Parathyroid adenoma (tissue), 2 donors: ENCODE measurements at regions not wholly inside any gene's neighbourhood (a gene's known extent, or its start where the extent isn't known, plus 50 kb on each side); places are given as distances from the start of the nearest gene placed in this dataset.

Source experiments
- H2AFZ ChIP-seq: fragments of 300-600 bp; sonication (generic); one replicate; pipeline ENCODE4 v1.7.0; 2017; ENCODE audit warnings: antibody characterized with exemption, mild to moderate bottlenecking
- H3K27ac ChIP-seq: fragments of 300-600 bp; sonication (generic); one replicate; pipeline ENCODE4 v1.7.0; 2017
- H3K27me3 ChIP-seq: fragments of 300-600 bp; sonication (generic); one replicate; pipeline ENCODE4 v1.7.0; 2017; ENCODE audit warnings: low read length; ENCODE audit not compliant: control insufficient read depth, insufficient read depth
- H3K36me3 ChIP-seq: fragments of 300-600 bp; sonication (generic); one replicate; pipeline ENCODE4 v1.7.0; 2017; ENCODE audit warnings: low read length; ENCODE audit not compliant: control insufficient read depth, insufficient read depth
- H3K4me1 ChIP-seq: fragments of 300-600 bp; sonication (generic); one replicate; pipeline ENCODE4 v1.7.0; 2017; ENCODE audit warnings: control low read depth
- H3K4me2 ChIP-seq: fragments of 300-600 bp; sonication (generic); one replicate; pipeline ENCODE4 v1.7.0; 2017; ENCODE audit warnings: low read length
- H3K4me3 ChIP-seq: fragments of 300-600 bp; sonication (generic); one replicate; pipeline ENCODE4 v1.7.0; 2017; ENCODE audit warnings: low read depth, low read length
- H3K79me2 ChIP-seq: fragments of 300-600 bp; sonication (generic); one replicate; pipeline ENCODE4 v1.7.0; 2017; ENCODE audit warnings: control low read depth
- H3K9ac ChIP-seq: fragments of 300-600 bp; sonication (generic); one replicate; pipeline ENCODE4 v1.7.0; 2017; ENCODE audit warnings: mild to moderate bottlenecking
- H3K9me3 ChIP-seq: fragments of 300-600 bp; sonication (generic); one replicate; pipeline ENCODE4 v1.7.0; 2017; ENCODE audit warnings: low read length; ENCODE audit not compliant: control insufficient read depth
- TF ChIP-seq, protein P1 (sequence below): fragments of 300-600 bp; sonication (generic); IDR thresholded peaks from one replicate; pipeline ENCODE4 v1.7.0; 2017; ENCODE audit warnings: antibody characterized with exemption, mild to moderate bottlenecking
- donor health status: primary hyperparathyroidism.

DNA sequence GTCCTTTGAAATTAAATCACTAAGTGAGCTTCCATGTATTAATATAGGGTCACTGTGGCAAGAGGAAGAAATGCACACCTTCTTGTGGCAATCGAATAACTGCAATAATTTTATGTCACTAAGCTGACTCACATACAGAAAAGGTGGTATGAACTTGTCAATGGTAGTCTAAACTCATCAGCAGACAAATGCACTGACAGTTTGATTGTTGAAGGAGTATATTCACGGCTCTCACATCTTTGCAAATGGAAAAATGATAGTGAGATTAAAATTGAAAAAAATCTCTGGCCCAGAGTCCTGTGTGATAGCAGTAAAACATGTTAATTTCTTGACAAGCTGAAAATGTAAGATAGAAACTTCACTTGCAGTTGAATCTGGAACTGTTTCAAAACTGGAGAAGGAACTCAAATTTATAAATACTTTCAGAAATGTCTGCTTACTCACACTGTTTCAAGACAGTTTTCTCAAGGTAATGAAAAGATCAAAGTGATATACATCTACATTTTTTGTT, 215.8 kb upstream of the CADM2 start:
- H3K4me1 ChIP-seq = no peaks in the 10 kb centered on the region
- no peak overlapping the region for H2AFZ ChIP-seq
- H3K4me2 ChIP-seq = no peak overlapping the region
- no peaks in the 10 kb centered on the region for H3K27me3 ChIP-seq
- no peak overlapping the region for H3K9ac ChIP-seq
- no peaks in the 10 kb centered on the region for H3K9me3 ChIP-seq
- H3K4me3 ChIP-seq = no peak overlapping the region
- no peaks in the 10 kb centered on the region for H3K36me3 ChIP-seq
- no peak overlapping the region for H3K27ac ChIP-seq
- no peaks in the 10 kb centered on the region for H3K79me2 ChIP-seq
- TF ChIP-seq, protein P1, sequence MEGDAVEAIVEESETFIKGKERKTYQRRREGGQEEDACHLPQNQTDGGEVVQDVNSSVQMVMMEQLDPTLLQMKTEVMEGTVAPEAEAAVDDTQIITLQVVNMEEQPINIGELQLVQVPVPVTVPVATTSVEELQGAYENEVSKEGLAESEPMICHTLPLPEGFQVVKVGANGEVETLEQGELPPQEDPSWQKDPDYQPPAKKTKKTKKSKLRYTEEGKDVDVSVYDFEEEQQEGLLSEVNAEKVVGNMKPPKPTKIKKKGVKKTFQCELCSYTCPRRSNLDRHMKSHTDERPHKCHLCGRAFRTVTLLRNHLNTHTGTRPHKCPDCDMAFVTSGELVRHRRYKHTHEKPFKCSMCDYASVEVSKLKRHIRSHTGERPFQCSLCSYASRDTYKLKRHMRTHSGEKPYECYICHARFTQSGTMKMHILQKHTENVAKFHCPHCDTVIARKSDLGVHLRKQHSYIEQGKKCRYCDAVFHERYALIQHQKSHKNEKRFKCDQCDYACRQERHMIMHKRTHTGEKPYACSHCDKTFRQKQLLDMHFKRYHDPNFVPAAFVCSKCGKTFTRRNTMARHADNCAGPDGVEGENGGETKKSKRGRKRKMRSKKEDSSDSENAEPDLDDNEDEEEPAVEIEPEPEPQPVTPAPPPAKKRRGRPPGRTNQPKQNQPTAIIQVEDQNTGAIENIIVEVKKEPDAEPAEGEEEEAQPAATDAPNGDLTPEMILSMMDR = no peak

DNA sequence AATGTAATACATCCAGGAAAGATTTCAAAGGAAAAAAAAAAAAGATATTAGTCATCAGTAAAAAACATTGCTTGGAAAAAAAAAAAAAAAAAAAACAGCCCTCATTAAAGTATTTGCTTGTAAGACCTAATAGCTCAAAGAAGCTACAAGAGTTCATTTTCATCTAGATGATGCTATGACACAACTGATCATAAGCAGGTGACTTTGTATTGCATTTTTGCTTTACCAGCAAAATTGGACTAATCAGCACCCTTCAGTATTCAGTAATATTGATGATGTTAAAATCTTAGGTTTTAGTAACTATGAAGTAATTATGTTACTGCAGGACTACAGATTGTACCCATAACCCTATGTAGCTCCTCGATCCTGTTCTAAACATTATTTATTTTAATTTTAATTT, 214.7 kb upstream of the CADM2 start:
- H3K4me3 ChIP-seq = no peak overlapping the region
- no peaks in the 10 kb centered on the region for H3K27me3 ChIP-seq
- no peaks in the 10 kb centered on the region for H3K36me3 ChIP-seq
- no peak overlapping the region for H3K9ac ChIP-seq
- no peaks in the 10 kb centered on the region for H3K9me3 ChIP-seq
- H3K4me1 ChIP-seq = no peaks in the 10 kb centered on the region
- TF ChIP-seq, protein P1 = no peak
- no peak overlapping the region for H3K27ac ChIP-seq
- no peak overlapping the region for H2AFZ ChIP-seq
- no peaks in the 10 kb centered on the region for H3K79me2 ChIP-seq
- no peak overlapping the region for H3K4me2 ChIP-seq

DNA sequence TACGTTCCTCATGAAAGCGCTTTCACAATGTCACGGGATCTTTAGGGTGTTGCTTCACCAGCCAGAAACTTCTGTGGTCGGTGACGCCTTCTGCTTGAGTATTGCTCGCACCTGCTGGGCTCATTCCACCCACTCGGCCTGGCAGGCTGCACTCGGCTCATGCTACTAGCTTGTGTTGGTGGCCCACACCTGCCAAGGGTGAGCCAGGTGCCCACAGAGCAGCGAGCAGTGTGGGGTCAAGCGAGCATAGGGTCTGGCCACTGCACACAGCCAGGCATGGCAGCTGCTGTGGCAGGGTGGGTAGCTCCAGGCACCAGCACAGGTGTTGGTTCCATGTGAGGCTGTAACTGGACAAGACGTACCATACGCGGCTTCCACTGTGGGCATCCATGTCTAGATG, 202.9 kb upstream of the CADM2 start:
- no peak overlapping the region for H3K4me2 ChIP-seq
- no peaks in the 10 kb centered on the region for H3K27me3 ChIP-seq
- H3K27ac ChIP-seq = no peak overlapping the region
- H3K9ac ChIP-seq = no peak overlapping the region
- H3K4me3 ChIP-seq = no peak overlapping the region
- TF ChIP-seq, protein P1 = no peak
- no peaks in the 10 kb centered on the region for H3K4me1 ChIP-seq
- no peaks in the 10 kb centered on the region for H3K9me3 ChIP-seq
- H2AFZ ChIP-seq = no peak overlapping the region
- no peaks in the 10 kb centered on the region for H3K36me3 ChIP-seq
- H3K79me2 ChIP-seq = no peaks in the 10 kb centered on the region

DNA sequence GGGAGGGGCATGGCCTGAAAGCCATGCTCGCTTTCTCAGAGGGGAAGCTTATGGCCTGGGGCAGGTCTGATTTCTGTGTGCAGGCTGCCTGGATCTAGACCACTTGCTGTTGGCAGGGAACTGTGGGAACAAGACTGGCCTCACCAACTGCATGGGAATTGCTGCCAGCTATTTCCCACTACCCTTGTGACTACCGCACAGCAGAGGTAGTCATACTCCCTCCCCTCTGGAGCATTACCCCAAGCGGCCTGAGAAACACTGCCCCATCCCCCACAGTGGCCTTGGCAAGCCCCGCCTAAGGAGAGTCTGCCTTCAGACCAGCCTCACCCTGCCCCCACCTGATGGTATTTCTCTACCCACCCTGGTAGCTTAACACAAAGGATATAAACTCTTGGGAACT, 199.4 kb upstream of the CADM2 start:
- Histone ChIP-seq H3K79me2 (no peaks in the 10 kb centered on the region), H3K9me3 (no peaks in the 10 kb centered on the region), H3K4me2 (no peak overlapping the region), H3K27ac (no peak overlapping the region), H3K27me3 (no peaks in the 10 kb centered on the region), H3K36me3 (no peaks in the 10 kb centered on the region), H3K4me1 (no peaks in the 10 kb centered on the region), H2AFZ (no peak overlapping the region), H3K4me3 (no peak overlapping the region), H3K9ac (no peak overlapping the region)
- TF ChIP-seq, protein P1 = no peak

DNA sequence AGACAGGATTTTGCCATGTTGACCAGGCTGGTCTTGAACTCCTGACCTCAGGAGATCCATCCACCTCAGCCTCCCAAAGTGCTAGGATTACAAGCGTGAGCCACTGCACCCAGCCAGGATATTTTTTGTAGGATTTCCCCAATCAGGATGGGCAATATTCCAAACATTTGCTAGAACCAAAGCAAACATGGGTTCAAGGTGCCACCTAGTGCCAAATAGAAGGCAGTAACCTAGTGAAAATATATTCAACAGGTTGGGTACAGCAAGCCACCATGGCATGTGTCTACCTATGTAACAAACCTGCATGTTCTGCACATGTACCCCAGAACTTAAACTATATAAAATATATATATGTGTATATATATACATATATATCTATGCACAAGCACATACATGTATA, 185.9 kb upstream of the CADM2 start:
- Histone ChIP-seq H2AFZ (no peak overlapping the region), H3K4me1 (no peaks in the 10 kb centered on the region)
- TF ChIP-seq, protein P1 = no peak

More for the DNA sequence above, 185.9 kb upstream of the CADM2 start:
- H3K9me3 ChIP-seq = no peaks in the 10 kb centered on the region
- H3K79me2 ChIP-seq = no peaks in the 10 kb centered on the region
- no peak overlapping the region for H3K4me2 ChIP-seq
- no peak overlapping the region for H3K4me3 ChIP-seq
- no peak overlapping the region for H3K27ac ChIP-seq
- no peaks in the 10 kb centered on the region for H3K27me3 ChIP-seq
- no peaks in the 10 kb centered on the region for H3K36me3 ChIP-seq
- no peak overlapping the region for H3K9ac ChIP-seq
